ENCODE measurements at regions not wholly inside any gene's neighbourhood (a gene's known extent, or its start where the extent isn't known, plus 50 kb on each side); places are given as distances from the start of the nearest gene placed in this dataset.

DNA sequence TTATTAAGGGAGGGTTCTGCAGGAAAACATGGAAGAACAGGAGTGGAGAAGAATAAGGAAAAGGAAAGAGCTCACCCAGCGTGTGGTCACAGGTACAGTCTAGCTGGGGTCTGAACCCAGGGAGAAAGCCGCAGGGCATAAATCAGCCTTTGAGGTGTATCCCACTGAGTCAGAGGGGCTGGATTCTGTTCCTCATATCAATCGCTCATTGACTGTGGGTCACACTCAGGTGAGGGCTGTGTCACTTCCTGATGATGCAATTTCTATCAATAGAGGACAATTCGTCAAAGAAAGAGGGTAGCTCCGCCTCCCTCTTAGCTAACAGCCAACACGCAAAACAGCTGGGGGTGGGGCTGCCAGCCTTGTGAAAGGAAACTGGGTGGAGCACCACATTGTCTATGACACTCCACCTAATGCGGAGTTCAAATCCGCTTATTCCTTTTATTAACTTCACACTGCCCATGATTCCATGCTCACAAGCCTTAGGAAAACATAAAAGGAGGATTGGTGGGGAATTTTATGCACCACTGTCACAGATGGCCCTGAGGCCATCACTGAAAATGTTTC is 176.2 kb downstream of the ICE1 start:
- no peak overlapping the region for H2AFZ ChIP-seq (ENCODE audit: low read length)

DNA sequence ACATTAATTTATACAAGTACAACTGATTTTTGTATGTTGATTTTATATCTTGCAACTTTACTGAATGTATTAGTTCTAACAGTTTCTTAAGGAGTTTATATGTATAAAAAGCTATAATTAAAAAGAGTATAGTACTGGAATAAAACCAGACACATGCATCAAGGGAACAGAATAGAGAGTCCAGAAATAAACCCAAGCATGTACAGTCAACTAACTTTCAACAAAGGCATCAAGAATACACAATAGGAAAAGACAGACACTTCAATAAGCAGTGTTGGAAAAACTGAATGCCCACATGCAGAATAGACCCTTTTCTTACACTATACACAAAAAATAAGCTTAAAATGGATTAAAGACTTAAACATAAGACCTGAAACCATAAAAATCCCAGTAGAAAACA is 170.9 kb downstream of the ICE1 start:
- Histone ChIP-seq H3F3A (ENCODE audit: insufficient read depth, low read length) (no peaks in the 10 kb centered on the region), H3K9me2 (replicated peaks; ENCODE audit: insufficient read depth, low read length) (no peaks in the 10 kb centered on the region), H3K27ac (ENCODE audit: low read length) (no peak overlapping the region), H3K36me3 (replicated peaks; ENCODE audit: insufficient read depth, low read length) (no peaks in the 10 kb centered on the region), H2AFZ (ENCODE audit: low read length) (no peak overlapping the region), H3K79me2 (ENCODE audit: low read length) (no peaks in the 10 kb centered on the region), H3K9me3 (replicated peaks; ENCODE audit: insufficient read depth, low read length) (no peaks in the 10 kb centered on the region), H3K4me2 (ENCODE audit: low read depth, low read length) (no peak overlapping the region), H3K4me1 (ENCODE audit: low read length) (no peaks in the 10 kb centered on the region), H4K20me1 (ENCODE audit: insufficient read depth, low read length) (no peaks in the 10 kb centered on the region), H3K4me3 (ENCODE audit: low read length) (no peak overlapping the region), H3K27me3 (replicated peaks; ENCODE audit: insufficient read depth, low read length) (no peaks in the 10 kb centered on the region), H3K9ac (ENCODE audit: low read length) (no peak overlapping the region)
- no peak for DNase-seq
- TF ChIP-seq, protein P1, sequence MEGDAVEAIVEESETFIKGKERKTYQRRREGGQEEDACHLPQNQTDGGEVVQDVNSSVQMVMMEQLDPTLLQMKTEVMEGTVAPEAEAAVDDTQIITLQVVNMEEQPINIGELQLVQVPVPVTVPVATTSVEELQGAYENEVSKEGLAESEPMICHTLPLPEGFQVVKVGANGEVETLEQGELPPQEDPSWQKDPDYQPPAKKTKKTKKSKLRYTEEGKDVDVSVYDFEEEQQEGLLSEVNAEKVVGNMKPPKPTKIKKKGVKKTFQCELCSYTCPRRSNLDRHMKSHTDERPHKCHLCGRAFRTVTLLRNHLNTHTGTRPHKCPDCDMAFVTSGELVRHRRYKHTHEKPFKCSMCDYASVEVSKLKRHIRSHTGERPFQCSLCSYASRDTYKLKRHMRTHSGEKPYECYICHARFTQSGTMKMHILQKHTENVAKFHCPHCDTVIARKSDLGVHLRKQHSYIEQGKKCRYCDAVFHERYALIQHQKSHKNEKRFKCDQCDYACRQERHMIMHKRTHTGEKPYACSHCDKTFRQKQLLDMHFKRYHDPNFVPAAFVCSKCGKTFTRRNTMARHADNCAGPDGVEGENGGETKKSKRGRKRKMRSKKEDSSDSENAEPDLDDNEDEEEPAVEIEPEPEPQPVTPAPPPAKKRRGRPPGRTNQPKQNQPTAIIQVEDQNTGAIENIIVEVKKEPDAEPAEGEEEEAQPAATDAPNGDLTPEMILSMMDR (IDR thresholded peaks at IDR 0.05; ENCODE audit: low read length) = no peak
- TF ChIP-seq EZH2phosphoT487 (IDR thresholded peaks at IDR 0.05; ENCODE audit: low read length) = no peak
- no peak for TF ChIP-seq EZH2 (optimal IDR thresholded peaks at IDR 0.05; ENCODE audit: low read depth, low read length)

More for the DNA sequence above, 176.2 kb downstream of the ICE1 start:
- H3K4me1 ChIP-seq (ENCODE audit: low read length) = no peaks in the 10 kb centered on the region
- H3K9me2 ChIP-seq (replicated peaks; ENCODE audit: insufficient read depth, low read length) = no peaks in the 10 kb centered on the region
- no peaks in the 10 kb centered on the region for H3K9me3 ChIP-seq (replicated peaks; ENCODE audit: insufficient read depth, low read length)
- DNase-seq = no peak
- H3K27me3 ChIP-seq (replicated peaks; ENCODE audit: insufficient read depth, low read length) = no peaks in the 10 kb centered on the region
- TF ChIP-seq EZH2 (optimal IDR thresholded peaks at IDR 0.05; ENCODE audit: low read depth, low read length) = no peak
- TF ChIP-seq, protein P1 (IDR thresholded peaks at IDR 0.05; ENCODE audit: low read length) = no peak
- H3K9ac ChIP-seq (ENCODE audit: low read length) = no peak overlapping the region
- H3K4me2 ChIP-seq (ENCODE audit: low read depth, low read length) = no peak overlapping the region
- no peaks in the 10 kb centered on the region for H3K36me3 ChIP-seq (replicated peaks; ENCODE audit: insufficient read depth, low read length)
- no peaks in the 10 kb centered on the region for H4K20me1 ChIP-seq (ENCODE audit: insufficient read depth, low read length)
- H3F3A ChIP-seq (ENCODE audit: insufficient read depth, low read length) = no peaks in the 10 kb centered on the region
- no peak overlapping the region for H3K4me3 ChIP-seq (ENCODE audit: low read length)
- no peaks in the 10 kb centered on the region for H3K79me2 ChIP-seq (ENCODE audit: low read length)
- H3K27ac ChIP-seq (ENCODE audit: low read length) = no peak overlapping the region

DNA sequence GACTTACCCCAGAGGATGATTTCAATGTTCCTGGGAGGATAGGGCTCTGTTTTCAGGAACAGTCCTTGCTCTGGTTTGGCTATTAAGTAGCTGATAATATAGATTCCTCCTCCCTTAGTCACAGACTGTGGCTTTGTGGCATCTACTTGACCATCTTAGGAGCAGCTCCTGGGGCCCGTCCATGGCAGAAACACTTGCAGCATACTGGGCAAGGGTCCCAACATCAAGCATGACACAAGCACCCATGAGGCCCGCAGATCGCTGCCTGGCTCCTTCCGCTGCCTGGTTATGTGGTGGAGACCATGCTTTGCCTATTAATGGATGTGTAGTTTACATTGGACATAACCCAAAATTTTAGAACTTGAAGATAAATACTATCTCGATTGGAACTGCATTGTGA is 170.1 kb downstream of the ICE1 start:
- H3K9me2 ChIP-seq (replicated peaks; ENCODE audit: insufficient read depth, low read length) = no peaks in the 10 kb centered on the region
- no peaks in the 10 kb centered on the region for H3F3A ChIP-seq (ENCODE audit: insufficient read depth, low read length)
- H3K4me3 ChIP-seq (ENCODE audit: low read length) = no peak overlapping the region
- no peaks in the 10 kb centered on the region for H3K9me3 ChIP-seq (replicated peaks; ENCODE audit: insufficient read depth, low read length)
- H2AFZ ChIP-seq (ENCODE audit: low read length) = no peak overlapping the region
- no peak for DNase-seq
- H3K36me3 ChIP-seq (replicated peaks; ENCODE audit: insufficient read depth, low read length) = no peaks in the 10 kb centered on the region
- no peaks in the 10 kb centered on the region for H4K20me1 ChIP-seq (ENCODE audit: insufficient read depth, low read length)
- TF ChIP-seq, protein P1 (IDR thresholded peaks at IDR 0.05; ENCODE audit: low read length) = no peak
- TF ChIP-seq EZH2phosphoT487 (IDR thresholded peaks at IDR 0.05; ENCODE audit: low read length) = no peak
- H3K4me2 ChIP-seq (ENCODE audit: low read depth, low read length) = no peak overlapping the region
- no peaks in the 10 kb centered on the region for H3K27me3 ChIP-seq (replicated peaks; ENCODE audit: insufficient read depth, low read length)
- H3K4me1 ChIP-seq (ENCODE audit: low read length) = no peaks in the 10 kb centered on the region
- H3K9ac ChIP-seq (ENCODE audit: low read length) = no peak overlapping the region
- H3K27ac ChIP-seq (ENCODE audit: low read length) = no peak overlapping the region
- no peaks in the 10 kb centered on the region for H3K79me2 ChIP-seq (ENCODE audit: low read length)

Data from MM.1S (cell line).